Superior temporal gyrus (tissue), 1 donor: ENCODE measurements at regions not wholly inside any gene's neighbourhood (a gene's known extent, or its start where the extent isn't known, plus 50 kb on each side); places are given as distances from the start of the nearest gene placed in this dataset.

ENCODE experiments used
- DNase-seq: peaks from one replicate; pipeline ENCODE4 v3.0.0-alpha.2; 2016; ENCODE audit errors: extremely low spot score

DNA sequence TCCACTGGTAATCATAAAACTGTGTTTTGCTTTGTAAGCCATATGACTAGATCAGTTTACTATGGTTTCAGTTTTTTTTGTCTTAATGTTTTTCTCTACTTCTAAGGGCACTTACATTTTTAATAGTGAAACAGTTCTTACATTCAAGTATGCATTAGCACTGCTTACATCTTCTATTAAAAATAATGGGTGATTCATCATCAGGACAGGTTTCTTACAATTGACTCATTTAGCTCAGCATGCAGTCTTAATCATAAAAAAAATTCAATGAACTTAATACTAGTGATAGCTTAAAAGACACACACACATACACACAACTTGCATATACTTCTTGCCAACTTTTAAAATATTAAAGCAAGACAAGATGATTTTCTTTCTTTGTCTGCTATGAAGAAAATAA, 845.7 kb upstream of the USP15 start:
- DNase-seq: no peak

DNA sequence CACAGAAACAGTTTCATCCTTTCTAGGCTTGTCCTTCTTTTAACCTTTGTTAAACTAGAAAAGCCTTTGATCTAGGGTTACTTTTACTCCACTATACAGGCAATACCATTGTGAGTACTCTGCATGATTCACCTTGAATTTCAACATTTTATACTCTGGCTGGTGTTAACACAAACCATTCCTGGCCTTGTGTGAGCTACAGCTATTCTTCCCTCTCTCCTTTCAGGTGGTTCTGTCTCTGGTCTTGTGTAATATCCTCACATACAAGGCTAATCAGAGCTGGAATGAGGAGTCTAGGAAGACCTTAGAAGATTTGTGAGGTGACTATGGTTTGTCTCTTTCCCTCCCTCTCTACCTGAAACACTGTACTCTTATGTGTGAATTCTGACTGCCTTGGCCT, 837.4 kb upstream of the USP15 start:
- DNase-seq: no peak

DNA sequence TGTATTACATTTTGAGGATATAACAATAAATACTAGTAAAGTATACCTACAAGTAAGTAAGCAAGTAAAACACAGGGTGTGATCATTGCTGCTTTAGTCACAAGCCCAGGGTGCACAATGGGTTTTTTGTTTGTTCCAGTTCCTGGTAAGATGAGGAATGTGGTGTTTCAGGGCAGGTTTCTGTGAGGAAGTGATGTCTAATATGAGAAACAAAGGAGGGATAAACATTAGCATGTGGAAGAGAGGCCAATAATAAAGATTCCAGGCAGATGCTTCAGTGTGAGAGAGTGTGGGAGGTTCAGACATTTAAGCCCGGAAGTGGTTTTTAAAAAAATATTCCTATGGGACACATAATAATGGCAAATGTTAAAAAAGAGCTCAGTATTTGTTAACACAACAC, 808.1 kb upstream of the USP15 start:
- DNase-seq: no peak

DNA sequence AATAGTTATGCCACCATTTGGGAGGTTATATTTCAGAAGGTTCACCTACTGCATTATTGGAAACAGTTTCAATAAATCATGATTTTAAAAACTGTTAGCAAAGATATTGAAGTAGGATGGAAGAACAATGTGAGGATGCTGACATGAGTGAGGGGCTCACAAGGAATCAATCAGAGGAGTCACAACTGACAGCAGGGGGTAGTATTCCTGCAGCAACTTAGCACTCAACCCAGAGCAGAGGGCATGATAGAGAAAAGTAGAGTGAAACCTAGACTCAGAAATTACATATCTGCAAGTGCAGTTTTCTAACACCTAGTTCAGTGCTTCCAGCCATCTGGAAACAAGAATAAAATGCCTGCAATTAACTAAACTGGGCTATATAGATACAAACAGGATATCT, 772.5 kb upstream of the USP15 start:
- peak; percentile 12 for DNase-seq

DNA sequence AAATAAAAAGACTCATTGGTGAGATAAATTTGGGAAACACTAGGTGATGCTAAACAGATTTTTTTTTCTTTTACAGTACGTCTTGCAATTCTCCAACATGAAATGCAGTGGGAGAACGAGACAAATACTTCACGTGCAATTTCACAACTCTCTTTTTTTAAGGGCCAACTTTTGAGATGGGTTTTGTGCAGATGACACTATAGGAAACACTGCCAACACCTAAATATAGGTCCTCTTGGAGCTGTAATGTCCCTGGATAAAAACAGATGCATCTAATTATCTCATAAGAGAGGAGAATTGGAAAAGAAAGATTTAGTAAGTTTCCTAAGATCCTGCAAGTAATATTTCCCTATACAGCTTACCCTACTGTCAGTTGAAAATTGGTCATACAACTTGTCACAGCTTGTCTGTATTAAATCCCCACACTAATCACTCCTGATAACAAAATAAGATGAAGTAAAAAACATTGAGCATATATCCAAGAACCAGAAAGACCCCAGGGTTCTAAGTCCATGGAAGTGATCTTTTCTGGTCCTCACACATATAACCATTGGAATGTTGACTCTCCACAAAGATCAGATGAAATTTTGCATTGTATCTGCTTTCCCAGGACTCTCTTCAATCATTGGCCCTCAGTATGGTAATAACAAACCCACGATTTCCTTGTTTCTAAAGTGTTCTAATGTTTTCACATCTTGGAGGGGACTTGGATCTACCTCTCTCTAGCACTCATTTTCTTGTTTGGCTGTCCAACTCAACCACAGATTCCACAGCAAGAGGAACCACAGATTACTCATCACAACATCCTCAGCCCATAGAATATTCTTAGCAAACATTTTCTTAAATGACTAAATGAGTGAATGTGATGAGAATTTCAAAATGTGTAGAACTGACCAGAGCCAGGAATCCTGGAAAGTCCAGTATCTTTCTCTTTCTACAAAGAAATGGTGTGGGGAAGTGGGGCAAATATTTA, 769.4 kb upstream of the USP15 start:
- peak; percentile 13 for DNase-seq

DNA sequence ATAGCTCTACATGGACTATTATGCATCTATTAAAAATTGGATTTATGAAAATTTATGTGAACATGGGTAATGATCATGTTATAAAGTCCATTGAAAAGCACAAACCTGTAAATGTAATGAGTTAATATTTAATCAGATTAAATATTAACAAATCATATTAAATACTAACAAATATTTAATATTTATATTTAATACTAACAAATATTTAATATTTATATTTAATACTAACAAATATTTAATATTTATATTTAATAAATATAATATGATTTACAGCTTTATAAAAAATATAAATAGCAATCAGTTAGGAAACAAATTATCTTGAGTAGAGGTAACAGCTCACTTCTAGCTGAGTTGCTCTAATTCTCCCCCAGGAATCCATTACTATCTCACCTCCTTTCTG, 758.0 kb upstream of the USP15 start:
- DNase-seq: no peak

DNA sequence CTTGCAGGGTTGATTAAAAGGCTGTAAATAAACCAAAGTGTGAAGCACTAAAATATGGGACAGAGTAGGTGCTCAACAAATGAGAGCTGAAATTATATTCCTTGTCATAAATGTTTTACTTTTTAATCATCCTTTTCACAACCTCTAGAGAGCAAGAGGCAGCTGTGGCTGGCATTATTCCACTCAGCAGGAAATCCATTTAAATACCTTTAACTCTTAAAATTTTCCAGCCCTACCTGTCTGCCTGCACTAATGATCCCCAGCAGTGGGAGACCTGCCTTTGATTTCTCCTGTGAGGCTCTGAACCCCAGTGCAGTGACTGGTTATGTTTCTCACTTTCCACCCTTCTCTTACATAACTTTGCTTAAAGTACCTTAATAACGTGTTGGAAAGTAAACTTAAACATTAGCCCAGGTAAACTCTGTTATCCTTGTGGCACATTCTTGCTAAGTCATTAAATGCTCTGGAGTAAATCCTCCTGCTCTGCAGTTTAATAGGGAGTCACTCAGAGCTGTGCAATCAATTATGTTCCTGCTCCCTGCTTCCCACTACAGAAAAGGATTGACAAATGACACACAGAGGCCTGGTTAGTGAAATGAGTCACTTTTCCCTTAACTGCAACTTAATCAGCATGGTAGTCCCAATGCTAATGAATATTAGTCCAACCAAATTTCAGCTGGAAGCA, 755.7 kb upstream of the USP15 start:
- DNase-seq: no peak

DNA sequence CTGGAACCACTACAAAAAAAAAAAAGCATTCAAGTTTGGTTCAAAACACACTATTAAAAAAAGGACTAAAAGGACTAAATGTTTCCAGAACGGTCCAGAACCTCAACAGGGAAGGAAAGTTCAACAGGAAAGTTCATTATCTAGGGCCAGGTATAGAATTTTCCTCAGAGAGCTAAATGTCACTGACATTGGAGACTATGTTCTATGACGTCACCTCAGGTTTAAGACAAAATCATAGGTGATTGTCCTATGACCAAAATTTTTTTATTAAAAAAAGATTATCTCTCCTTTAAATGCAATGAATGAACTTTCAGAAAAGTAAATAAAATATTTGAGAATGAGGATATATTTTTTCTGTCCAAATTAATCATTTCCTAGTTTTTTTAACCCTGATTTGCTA, 746.7 kb upstream of the USP15 start:
- DNase-seq: no peak

DNA sequence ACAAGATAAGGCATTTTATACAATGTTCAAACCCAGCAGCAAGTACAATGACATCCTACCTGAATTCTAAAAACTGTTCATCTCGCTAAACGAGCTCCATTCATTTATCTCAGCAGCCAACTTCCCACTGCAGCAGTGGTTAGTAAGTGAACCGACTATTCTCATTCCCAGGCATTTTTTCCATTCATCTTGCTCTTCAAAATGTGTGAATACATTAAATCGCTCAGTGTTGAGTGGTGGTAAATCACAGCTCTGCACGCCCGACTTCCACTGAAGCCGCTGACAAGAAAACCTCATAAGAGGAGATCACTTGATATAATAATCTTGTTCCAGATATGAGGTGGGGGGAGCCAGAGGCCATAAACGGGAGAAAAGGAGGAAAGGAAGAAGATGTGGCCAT, 746.2 kb upstream of the USP15 start:
- peak; percentile 18 for DNase-seq

DNA sequence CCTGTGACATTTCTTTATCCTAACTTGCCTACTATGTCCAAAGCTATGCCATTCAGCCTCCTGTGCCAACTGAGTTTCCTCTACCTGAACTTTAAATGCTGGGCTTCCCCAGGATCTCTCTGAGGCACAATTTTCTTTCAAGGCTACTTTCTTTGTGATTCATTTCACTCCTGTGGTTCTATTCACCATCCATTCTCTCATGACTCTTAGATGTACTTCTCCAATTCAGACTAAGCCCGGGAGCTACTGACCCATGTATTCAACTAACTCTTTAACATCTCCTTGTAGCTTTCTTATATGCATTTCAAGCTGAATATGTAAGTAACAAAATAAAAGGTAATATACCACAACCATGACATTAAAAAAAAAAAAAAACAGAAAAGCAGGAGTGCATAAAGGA, 738.9 kb upstream of the USP15 start:
- no peak for DNase-seq

DNA sequence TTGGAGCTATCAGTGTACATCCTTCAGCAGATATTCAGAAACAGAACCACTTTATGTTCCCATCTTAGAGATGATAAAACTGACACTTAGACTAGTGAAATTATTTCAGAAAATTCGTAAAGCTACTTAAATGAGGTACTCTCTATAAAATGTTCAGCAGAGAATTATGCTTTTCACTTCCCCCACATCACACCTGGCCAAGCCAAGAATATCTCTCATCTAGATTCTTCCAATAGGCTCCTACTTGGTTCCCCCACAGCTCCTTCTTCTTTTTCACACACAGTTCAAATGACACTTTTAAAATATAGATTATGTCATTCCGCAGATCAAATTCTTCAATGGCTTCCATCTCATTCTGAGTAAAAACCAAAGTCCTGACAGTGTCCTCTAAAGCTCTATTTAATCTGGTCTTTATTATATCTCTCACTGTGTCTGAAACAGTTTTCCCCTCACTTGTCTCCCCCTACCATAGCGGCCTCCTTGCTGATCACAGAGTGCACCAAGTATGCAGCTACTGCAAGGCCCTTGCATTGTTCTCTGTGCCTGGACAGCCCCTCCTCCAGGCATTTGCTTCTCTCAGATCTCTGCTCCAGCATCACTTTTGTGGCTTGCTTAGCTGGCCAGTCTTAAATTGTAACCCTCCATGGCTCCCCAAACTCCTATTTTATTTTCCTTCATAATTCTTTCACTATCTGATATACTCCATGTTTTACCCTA, 736.8 kb upstream of the USP15 start:
- DNase-seq: no peak

DNA sequence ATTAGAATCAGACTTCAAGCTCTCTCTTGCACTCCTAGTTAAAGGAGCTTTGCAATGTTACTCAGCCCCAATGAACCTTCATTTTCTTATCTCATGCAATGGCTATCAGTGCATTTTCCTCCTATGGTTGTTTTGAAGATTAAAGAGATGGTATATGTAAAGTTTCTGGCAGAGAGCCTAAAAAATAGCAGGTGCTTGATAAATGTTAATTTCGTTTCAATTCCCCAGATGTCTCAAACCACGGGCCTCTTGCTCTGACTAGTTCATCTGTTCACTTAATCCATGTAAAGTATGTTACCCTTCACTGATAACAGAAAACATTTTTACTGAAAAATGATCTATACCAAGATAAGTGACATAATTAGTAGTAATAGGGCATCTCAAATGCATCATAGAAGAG, 735.4 kb upstream of the USP15 start:
- DNase-seq: no peak

DNA sequence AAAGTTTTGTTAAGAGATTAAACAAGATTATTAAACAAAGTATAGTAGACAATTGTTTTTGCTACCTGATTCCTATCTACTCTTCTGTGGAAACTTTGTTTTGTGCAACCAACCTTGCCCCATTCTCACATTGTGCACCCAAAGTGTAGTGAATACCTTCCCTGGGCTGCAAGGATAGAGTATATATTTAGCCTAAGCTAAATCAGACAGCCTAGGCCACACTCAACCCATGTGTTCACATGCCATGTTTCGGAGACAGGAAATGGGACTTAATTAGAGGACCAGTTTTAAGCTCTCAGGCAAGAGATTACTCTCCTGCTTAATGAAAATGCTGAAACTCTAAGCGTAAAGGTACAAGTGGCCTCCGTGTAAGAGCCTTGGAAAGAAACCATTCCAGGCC, 734.9 kb upstream of the USP15 start:
- DNase-seq: no peak

DNA sequence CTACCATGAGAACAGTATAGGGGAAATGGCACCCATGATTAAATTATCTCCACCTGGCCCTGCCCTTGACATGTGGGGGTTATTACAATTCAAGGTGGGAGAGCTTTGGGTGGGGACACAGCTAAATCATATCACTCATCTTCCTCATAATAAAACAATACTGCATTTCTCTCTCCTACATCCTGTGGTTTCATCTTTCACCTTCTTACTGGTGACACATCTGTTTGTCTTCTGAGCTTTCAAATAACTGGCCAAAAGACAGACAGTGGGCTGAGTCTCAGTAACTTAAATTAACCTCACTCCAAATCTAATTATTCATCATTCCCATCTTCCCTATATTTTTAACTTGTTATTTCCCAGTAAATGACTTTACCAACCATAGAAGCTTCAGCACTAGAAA, 729.7 kb upstream of the USP15 start:
- DNase-seq: no peak

DNA sequence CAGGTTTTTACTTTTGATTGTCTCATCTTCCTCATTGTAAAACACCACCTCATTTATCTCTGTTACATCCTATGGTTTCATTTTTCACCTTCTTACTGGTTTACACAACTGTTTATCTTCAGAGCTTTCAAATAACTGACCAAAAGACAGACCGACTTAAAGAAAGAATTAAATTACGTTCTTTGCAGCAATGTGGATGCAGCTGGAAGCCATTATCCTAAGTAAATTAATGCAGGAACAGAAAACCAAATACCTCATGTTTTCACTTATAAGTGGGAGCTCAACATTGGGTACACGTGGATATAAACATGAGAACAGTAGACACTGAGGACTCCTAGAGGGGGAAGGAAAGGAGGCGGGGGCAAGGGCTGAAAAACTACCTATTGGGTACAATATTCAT, 729.0 kb upstream of the USP15 start:
- no peak for DNase-seq

DNA sequence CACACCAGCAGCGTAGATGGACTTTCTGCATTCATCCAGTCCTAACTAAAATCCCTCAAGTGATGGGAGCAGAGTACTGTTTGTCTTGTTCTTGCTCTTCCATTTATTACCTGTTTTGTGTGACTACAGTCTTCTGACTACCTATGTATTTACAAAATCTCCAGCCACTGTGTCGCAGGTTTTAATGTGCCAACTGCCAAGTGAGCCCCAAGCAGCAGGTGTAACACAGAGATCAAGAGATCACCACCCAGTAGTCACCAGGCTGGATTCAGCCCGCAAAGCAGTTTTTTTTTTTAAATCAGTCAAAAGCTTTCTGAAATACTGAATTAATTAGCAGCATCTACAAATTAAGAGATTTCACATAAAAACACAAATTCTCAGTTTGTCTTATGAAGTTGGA, 724.1 kb upstream of the USP15 start:
- DNase-seq: no peak

DNA sequence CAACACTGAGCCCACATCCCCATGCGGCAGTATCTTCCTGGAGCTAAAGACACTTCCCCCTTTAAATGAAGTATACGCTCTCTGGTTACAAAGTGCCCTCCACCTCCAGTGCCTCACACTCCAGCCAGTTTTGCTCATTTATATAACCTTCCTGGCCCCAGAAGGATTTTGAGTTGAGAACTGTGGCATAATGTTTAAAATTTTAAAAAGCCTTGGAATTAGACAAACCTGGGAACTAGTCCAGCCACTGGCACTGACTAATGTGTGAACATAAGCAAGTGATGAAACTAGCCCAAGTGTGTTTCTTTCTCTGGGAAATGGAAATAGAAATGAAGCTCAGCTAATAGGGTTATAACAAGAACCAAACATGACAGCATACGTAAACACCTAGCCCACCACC, 723.7 kb upstream of the USP15 start:
- peak; percentile 78 for DNase-seq

DNA sequence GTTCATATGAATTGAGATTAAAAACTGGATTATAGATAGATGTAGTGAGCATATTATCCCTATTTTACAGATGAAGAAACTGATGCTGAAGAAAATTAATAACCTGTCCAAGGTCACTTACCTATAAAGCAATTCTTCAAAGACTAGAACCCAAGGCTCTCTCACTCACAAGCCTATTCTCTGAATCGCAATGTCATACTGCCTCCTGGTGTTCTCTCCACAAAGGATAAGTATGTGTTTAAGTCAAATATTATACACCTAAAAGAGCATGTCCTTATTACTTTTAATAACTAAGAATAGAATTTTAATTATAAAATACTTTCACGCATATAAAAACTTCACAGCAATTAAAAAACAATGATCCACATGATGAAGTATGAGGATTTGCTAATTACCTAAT, 721.3 kb upstream of the USP15 start:
- no peak for DNase-seq

DNA sequence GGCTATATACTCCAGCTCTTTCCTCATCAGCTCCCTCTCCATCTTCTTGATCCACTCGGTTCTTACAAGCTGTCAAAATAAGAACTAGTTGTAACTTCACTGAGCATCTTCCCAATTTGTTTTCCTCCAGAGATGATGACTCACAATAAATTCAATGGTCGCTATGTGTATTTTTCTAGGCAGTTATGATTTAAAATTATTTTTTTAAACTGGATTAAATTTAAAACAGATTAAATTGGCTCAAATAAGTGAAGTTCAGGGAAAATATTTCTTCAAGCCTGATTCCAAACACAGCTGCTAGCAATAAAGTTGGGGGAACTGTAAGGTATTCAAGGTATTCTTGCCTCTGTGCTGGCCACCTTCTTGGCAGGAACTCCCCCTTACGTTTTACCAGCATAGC, 717.7 kb upstream of the USP15 start:
- no peak for DNase-seq

DNA sequence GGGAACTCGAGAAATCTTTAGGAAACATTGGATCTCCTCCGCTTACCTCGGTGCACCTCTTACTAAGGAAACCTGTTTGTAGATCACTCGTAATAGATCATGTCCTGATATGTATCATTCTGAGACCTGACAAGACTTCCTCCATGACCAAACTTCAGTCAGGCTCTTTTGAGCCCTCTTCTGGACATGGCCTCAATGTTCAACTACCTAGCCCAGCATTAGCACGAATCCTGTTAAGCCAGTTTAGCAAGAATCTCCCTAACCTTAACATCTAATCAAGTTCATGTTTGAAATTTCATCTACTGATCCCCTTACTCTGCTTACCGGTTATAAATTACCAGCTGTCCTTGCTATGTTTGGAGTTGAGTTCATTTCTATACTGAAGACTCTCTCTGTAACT, 713.9 kb upstream of the USP15 start:
- no peak for DNase-seq

DNA sequence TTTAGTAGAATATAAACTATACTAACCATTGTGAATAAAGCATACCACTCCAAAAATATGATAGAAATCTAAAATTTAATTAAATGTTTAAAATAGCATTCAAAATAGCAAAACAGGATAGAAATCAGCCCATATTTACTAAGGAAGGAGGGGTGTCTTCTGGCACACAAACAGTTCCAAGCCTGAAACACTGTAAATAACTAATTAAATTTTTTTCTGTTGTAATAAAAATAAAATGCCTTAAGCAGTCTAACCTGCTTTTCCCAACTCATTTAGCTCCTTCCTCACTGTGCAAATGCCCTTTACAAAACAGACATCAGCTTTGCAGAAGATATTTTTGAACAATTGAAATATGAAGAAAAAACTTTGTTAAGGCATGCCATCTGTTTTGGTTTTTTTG, 707.1 kb upstream of the USP15 start:
- DNase-seq: peak; percentile 27

DNA sequence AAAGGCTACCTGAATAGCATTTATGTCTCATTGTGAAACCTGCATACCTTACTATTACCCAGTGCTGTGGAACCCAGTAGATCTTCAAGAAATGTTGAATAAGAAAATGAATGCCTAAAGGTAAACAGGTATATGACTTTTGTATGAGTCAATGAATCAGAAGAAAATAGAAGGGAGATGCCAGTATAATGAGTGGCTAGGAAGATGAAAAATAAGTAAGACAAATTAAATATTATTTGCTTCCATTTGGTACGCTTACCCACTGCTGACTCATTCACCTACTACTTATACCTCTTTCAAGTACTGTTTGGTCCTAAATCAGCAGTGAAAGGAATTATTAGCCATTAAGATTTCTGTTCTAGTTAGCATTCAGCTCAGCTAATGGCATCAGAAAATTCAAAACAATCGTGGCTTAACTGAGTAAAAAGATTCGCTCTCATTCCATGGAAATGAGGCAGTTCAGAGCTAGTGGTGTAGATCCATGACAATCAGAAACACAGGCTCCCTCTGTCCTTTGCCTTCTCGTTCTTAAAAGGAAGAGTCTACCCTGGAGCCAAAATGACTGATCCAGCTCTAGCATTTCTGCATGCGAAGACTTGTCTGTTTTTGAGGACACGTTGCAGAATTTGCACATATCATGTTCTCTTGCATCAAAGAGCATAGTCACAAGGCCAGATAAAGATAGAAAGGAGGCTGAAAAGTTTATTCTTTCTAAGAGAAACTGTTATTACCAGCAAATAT, 705.8 kb upstream of the USP15 start:
- no peak for DNase-seq
